ENCODE measurements at regions not wholly inside any gene's neighbourhood (a gene's known extent, or its start where the extent isn't known, plus 50 kb on each side); places are given as distances from the start of the nearest gene placed in this dataset.

GRCh38 chr1:37399205-37399604 lies 75.2 kb upstream of the ZC3H12A start:
- Histone ChIP-seq H3K4me3 (ENCODE audit: low read length) (no peak overlapping the region), H3K4me1 (ENCODE audit: control insufficient read depth, low read depth, low read length) (peaks cover 7% of the 10 kb centered on the region), H3K27me3 (ENCODE audit: control insufficient read depth, insufficient read depth, low read length) (no peaks in the 10 kb centered on the region), H3K36me3 (ENCODE audit: control insufficient read depth, low read depth, low read length) (no peaks in the 10 kb centered on the region), H3K27ac (ENCODE audit: low read length) (no peak overlapping the region), H3K9me3 (ENCODE audit: control insufficient read depth, low read depth, low read length) (no peaks in the 10 kb centered on the region), H3K9ac (ENCODE audit: low read length) (no peak overlapping the region)

DNA sequence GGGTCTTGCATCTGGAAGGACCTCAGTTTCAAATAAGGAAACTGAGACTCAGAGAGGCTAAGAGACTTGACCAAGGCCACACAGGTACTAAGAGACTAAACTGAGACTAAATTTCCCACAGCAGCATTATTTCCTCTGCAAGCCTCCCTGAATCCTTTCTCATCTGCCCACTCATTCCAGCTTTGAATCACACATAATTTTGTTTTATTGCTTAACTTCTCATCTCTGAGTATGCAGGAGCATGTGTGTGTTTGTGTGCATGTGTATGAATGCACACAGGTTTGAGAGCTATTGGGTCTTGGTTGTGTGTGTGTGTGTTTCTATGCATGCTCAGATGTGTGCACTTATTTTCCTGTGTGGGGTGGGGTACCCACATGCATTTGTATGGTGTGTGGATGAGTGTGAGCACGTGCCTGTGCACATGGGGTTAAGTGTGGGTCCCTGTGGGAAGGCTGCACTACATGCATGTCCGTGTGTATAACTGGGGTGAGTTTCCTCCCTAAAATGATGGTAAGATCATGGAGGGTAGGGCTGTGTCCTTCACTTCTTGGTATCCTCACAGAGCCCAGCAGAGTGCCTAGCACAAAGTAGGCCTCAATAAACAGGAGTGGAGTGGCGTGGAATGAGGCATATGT lies 74.4 kb upstream of the ZC3H12A start:
- no peak overlapping the region for H3K27ac ChIP-seq (ENCODE audit: low read length)
- H3K4me1 ChIP-seq (ENCODE audit: control insufficient read depth, low read depth, low read length) = peaks cover 2% of the 10 kb centered on the region
- H3K9ac ChIP-seq (ENCODE audit: low read length) = no peak overlapping the region
- no peaks in the 10 kb centered on the region for H3K27me3 ChIP-seq (ENCODE audit: control insufficient read depth, insufficient read depth, low read length)
- no peaks in the 10 kb centered on the region for H3K36me3 ChIP-seq (ENCODE audit: control insufficient read depth, low read depth, low read length)
- no peak overlapping the region for H3K4me3 ChIP-seq (ENCODE audit: low read length)
- no peaks in the 10 kb centered on the region for H3K9me3 ChIP-seq (ENCODE audit: control insufficient read depth, low read depth, low read length)

GRCh38 chr1:37400466-37401225 lies 73.7 kb upstream of the ZC3H12A start:
- Histone ChIP-seq H3K27ac (ENCODE audit: low read length) (no peak overlapping the region), H3K27me3 (ENCODE audit: control insufficient read depth, insufficient read depth, low read length) (no peaks in the 10 kb centered on the region), H3K4me3 (ENCODE audit: low read length) (no peak overlapping the region), H3K9me3 (ENCODE audit: control insufficient read depth, low read depth, low read length) (no peaks in the 10 kb centered on the region), H3K4me1 (ENCODE audit: control insufficient read depth, low read depth, low read length) (no peaks in the 10 kb centered on the region), H3K36me3 (ENCODE audit: control insufficient read depth, low read depth, low read length) (no peaks in the 10 kb centered on the region), H3K9ac (ENCODE audit: low read length) (no peak overlapping the region)

GRCh38 chr1:37403166-37403565 lies 71.2 kb upstream of the ZC3H12A start:
- Histone ChIP-seq H3K27me3 (ENCODE audit: control insufficient read depth, insufficient read depth, low read length) (no peaks in the 10 kb centered on the region), H3K9me3 (ENCODE audit: control insufficient read depth, low read depth, low read length) (no peaks in the 10 kb centered on the region), H3K4me1 (ENCODE audit: control insufficient read depth, low read depth, low read length) (no peaks in the 10 kb centered on the region), H3K36me3 (ENCODE audit: control insufficient read depth, low read depth, low read length) (no peaks in the 10 kb centered on the region), H3K4me3 (ENCODE audit: low read length) (no peak overlapping the region), H3K27ac (ENCODE audit: low read length) (no peak overlapping the region), H3K9ac (ENCODE audit: low read length) (no peak overlapping the region)

- Histone ChIP-seq H3K4me1 (ENCODE audit: control insufficient read depth, low read depth, low read length) (peaks cover under 1% of the 10 kb centered on the region), H3K36me3 (ENCODE audit: control insufficient read depth, low read depth, low read length) (no peaks in the 10 kb centered on the region), H3K9me3 (ENCODE audit: control insufficient read depth, low read depth, low read length) (no peaks in the 10 kb centered on the region), H3K9ac (ENCODE audit: low read length) (no peak overlapping the region), H3K27me3 (ENCODE audit: control insufficient read depth, insufficient read depth, low read length) (no peaks in the 10 kb centered on the region), H3K4me3 (ENCODE audit: low read length) (no peak overlapping the region), H3K27ac (ENCODE audit: low read length) (no peak overlapping the region)
Measured at GRCh38 chr1:37404711-37405110, 69.7 kb upstream of the ZC3H12A start.

DNA sequence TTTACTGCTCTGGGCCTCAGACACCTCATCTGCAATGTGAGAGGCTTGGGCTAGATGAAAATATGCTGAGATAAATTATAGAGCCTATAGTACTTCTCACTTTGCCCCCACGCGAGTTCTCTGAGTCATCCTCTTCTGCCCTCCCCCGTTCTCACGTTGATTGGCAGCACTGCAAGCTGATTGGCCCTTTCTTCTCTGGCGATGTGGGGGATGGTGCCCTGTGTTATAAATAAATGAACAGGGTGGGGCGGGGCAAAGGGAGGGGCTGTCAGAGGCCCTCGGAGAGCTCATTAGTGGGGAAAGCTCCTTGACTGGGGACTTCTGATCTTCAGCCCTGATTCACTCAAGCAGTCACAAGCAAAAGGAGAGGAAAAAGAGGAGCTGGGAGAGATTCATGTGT lies 64.3 kb upstream of the ZC3H12A start:
- Histone ChIP-seq H3K9ac (ENCODE audit: low read length) (no peak overlapping the region), H3K27ac (ENCODE audit: low read length) (no peak overlapping the region), H3K36me3 (ENCODE audit: control insufficient read depth, low read depth, low read length) (no peaks in the 10 kb centered on the region), H3K27me3 (ENCODE audit: control insufficient read depth, insufficient read depth, low read length) (no peaks in the 10 kb centered on the region), H3K9me3 (ENCODE audit: control insufficient read depth, low read depth, low read length) (no peaks in the 10 kb centered on the region), H3K4me3 (ENCODE audit: low read length) (no peak overlapping the region), H3K4me1 (ENCODE audit: control insufficient read depth, low read depth, low read length) (peaks cover 8% of the 10 kb centered on the region)

GRCh38 chr1:37410815-37411214 lies 63.6 kb upstream of the ZC3H12A start:
- Histone ChIP-seq H3K36me3 (ENCODE audit: control insufficient read depth, low read depth, low read length) (no peaks in the 10 kb centered on the region), H3K4me1 (ENCODE audit: control insufficient read depth, low read depth, low read length) (peaks cover 8% of the 10 kb centered on the region)

DNA sequence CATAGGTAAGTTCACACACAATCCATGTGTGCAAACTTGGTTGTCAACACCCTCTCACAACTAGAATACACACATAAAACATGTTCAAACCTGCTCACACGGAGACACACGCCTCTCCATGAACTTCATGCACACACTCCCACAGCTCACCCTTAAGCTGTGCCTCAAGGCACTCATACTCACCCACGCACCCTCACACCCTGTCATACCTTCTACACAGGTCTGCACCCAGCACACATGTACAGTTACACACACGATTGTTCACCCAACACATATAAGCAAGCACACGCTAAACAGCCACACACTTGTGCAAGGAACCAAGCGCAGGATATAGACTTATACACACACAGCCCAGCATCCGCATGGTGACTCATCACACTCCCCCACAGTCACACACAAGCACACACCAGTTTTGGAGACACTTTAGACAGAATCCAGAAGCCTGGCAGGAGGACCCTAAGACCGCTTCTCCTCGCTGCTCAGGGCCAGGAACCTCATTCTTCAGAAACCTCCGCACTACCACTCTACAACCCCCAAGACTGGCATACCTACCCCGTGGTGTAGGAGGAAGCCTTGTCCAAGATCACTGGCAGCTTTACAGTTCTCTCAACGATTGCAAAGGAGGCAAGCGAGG lies 58.7 kb upstream of the ZC3H12A start:
- Histone ChIP-seq H3K27me3 (ENCODE audit: control insufficient read depth, insufficient read depth, low read length) (no peaks in the 10 kb centered on the region), H3K36me3 (ENCODE audit: control insufficient read depth, low read depth, low read length) (no peaks in the 10 kb centered on the region), H3K4me3 (ENCODE audit: low read length) (no peak overlapping the region), H3K9me3 (ENCODE audit: control insufficient read depth, low read depth, low read length) (peaks cover 5% of the 10 kb centered on the region), H3K4me1 (ENCODE audit: control insufficient read depth, low read depth, low read length) (no peaks in the 10 kb centered on the region), H3K27ac (ENCODE audit: low read length) (no peak overlapping the region), H3K9ac (ENCODE audit: low read length) (no peak overlapping the region)

More at GRCh38 chr1:37410815-37411214, 63.6 kb upstream of the ZC3H12A start:
- no peak overlapping the region for H3K9ac ChIP-seq (ENCODE audit: low read length)
- no peak overlapping the region for H3K27ac ChIP-seq (ENCODE audit: low read length)
- H3K27me3 ChIP-seq (ENCODE audit: control insufficient read depth, insufficient read depth, low read length) = no peaks in the 10 kb centered on the region
- peaks cover 4% of the 10 kb centered on the region for H3K9me3 ChIP-seq (ENCODE audit: control insufficient read depth, low read depth, low read length)
- no peak overlapping the region for H3K4me3 ChIP-seq (ENCODE audit: low read length)

GRCh38 chr1:37420456-37420855 lies 53.9 kb upstream of the ZC3H12A start:
- H3K4me1 ChIP-seq (ENCODE audit: control insufficient read depth, low read depth, low read length) = no peaks in the 10 kb centered on the region
- no peaks in the 10 kb centered on the region for H3K27me3 ChIP-seq (ENCODE audit: control insufficient read depth, insufficient read depth, low read length)
- H3K4me3 ChIP-seq (ENCODE audit: low read length) = no peak overlapping the region
- peaks cover 4% of the 10 kb centered on the region for H3K9me3 ChIP-seq (ENCODE audit: control insufficient read depth, low read depth, low read length)
- no peak overlapping the region for H3K27ac ChIP-seq (ENCODE audit: low read length)
- no peaks in the 10 kb centered on the region for H3K36me3 ChIP-seq (ENCODE audit: control insufficient read depth, low read depth, low read length)
- H3K9ac ChIP-seq (ENCODE audit: low read length) = no peak overlapping the region

- Histone ChIP-seq H3K27me3 (ENCODE audit: control insufficient read depth, insufficient read depth, low read length) (no peaks in the 10 kb centered on the region), H3K9me3 (ENCODE audit: control insufficient read depth, low read depth, low read length) (no peaks in the 10 kb centered on the region), H3K9ac (ENCODE audit: low read length) (no peak overlapping the region), H3K27ac (ENCODE audit: low read length) (no peak overlapping the region), H3K4me1 (ENCODE audit: control insufficient read depth, low read depth, low read length) (no peaks in the 10 kb centered on the region), H3K36me3 (ENCODE audit: control insufficient read depth, low read depth, low read length) (no peaks in the 10 kb centered on the region), H3K4me3 (ENCODE audit: low read length) (no peak overlapping the region)
Measured at GRCh38 chr1:37423810-37424209, 50.6 kb upstream of the ZC3H12A start.

- Histone ChIP-seq H3K4me3 (ENCODE audit: low read length) (no peak overlapping the region), H3K27ac (ENCODE audit: low read length) (no peak overlapping the region), H3K4me1 (ENCODE audit: control insufficient read depth, low read depth, low read length) (no peaks in the 10 kb centered on the region), H3K9me3 (ENCODE audit: control insufficient read depth, low read depth, low read length) (no peaks in the 10 kb centered on the region), H3K27me3 (ENCODE audit: control insufficient read depth, insufficient read depth, low read length) (no peaks in the 10 kb centered on the region), H3K36me3 (ENCODE audit: control insufficient read depth, low read depth, low read length) (no peaks in the 10 kb centered on the region), H3K9ac (ENCODE audit: low read length) (no peak overlapping the region)
Measured at GRCh38 chr1:37424523-37424922, 49.9 kb upstream of the ZC3H12A start.
